SU-DHL-6 (cell line): ENCODE measurements at regions not wholly inside any gene's neighbourhood (a gene's known extent, or its start where the extent isn't known, plus 50 kb on each side); places are given as distances from the start of the nearest gene placed in this dataset.

Source experiments
- H2AFZ ChIP-seq: fragments of 200-600 bp; sonication (generic); 2 replicates; pipeline ENCODE4 v1.6.1; 2014; ENCODE audit warnings: low read depth, mild to moderate bottlenecking, moderate library complexity, mixed read lengths, antibody characterized with exemption, low read length; ENCODE audit not compliant: severe bottlenecking
- H3F3A ChIP-seq: fragments of 200-600 bp; shearing (Covaris generic); 2 replicates; pipeline ENCODE4 v1.6.0; 2016; ENCODE audit warnings: antibody characterized with exemption, mild to moderate bottlenecking; ENCODE audit not compliant: insufficient read depth
- H3K27ac ChIP-seq: fragments of 200-600 bp; sonication (generic); 2 replicates; pipeline ENCODE4 v1.5.1; 2016; ENCODE audit warnings: low read depth, mild to moderate bottlenecking, low read length, moderate library complexity, mixed read lengths
- H3K27me3 ChIP-seq: fragments of 200-600 bp; sonication (generic), shearing (Covaris generic); 2 replicates; pipeline ENCODE4 v1.6.0; 2014; ENCODE audit warnings: mild to moderate bottlenecking, low read length
- H3K36me3 ChIP-seq: fragments of 200-600 bp; sonication (generic); 2 replicates; pipeline ENCODE4 v1.6.1; 2014; ENCODE audit warnings: mild to moderate bottlenecking, low read length, mixed read lengths
- H3K4me2 ChIP-seq: fragments of 300-600, 200-600 bp; shearing (Covaris generic), sonication (generic); 2 replicates; pipeline ENCODE4 v1.6.0; 2014; ENCODE audit warnings: low read length, low read depth, mild to moderate bottlenecking; ENCODE audit not compliant: poor library complexity, severe bottlenecking
- H3K4me3 ChIP-seq: fragments of 200-600 bp; sonication (generic); 2 replicates; pipeline ENCODE4 v1.5.1; 2014; ENCODE audit warnings: antibody characterized with exemption, low read length, mild to moderate bottlenecking, mixed read lengths; ENCODE audit not compliant: insufficient read depth, poor library complexity, severe bottlenecking
- H3K79me2 ChIP-seq: fragments of 200-600 bp; sonication (generic); 2 replicates; pipeline ENCODE4 v1.6.1; 2014; ENCODE audit warnings: mild to moderate bottlenecking, low read length, moderate library complexity; ENCODE audit not compliant: insufficient read depth
- H3K9ac ChIP-seq: fragments of 200-600 bp; sonication (generic); 2 replicates; pipeline ENCODE4 v1.7.0; 2014; ENCODE audit warnings: mild to moderate bottlenecking, low read length
- H3K9me2 ChIP-seq: fragments of 200-600 bp; sonication (generic); replicated peaks from 2 replicates; pipeline ENCODE4 v1.6.1; 2014; ENCODE audit warnings: low read length; ENCODE audit not compliant: insufficient read depth
- H3K9me3 ChIP-seq: fragments of 200-600 bp; sonication (generic); 2 replicates; pipeline ENCODE4 v1.6.1; 2014; ENCODE audit warnings: low read length, mixed read lengths; ENCODE audit not compliant: insufficient read depth
- H4K20me1 ChIP-seq: fragments of 200-600 bp; sonication (generic); 2 replicates; pipeline ENCODE4 v1.6.1; 2014; ENCODE audit warnings: low read depth, mild to moderate bottlenecking, antibody characterized with exemption, low read length, moderate library complexity, mixed read lengths
- EZH2phosphoT487 ChIP-seq: fragments of 200-600 bp; sonication (generic), shearing (Covaris generic); conservative IDR thresholded peaks from 2 replicates; pipeline ENCODE4 v1.6.1; 2018; ENCODE audit warnings: mild to moderate bottlenecking, antibody characterized with exemption, low read length, moderate library complexity, mixed read lengths
- TF ChIP-seq, protein P1 (sequence below): fragments of 200-600 bp; sonication (generic); IDR thresholded peaks from one replicate; pipeline ENCODE4 v1.5.1; 2017; ENCODE audit warnings: antibody characterized with exemption, mild to moderate bottlenecking, low read length, moderate library complexity; ENCODE audit not compliant: insufficient read depth, poor library complexity, severe bottlenecking

DNA sequence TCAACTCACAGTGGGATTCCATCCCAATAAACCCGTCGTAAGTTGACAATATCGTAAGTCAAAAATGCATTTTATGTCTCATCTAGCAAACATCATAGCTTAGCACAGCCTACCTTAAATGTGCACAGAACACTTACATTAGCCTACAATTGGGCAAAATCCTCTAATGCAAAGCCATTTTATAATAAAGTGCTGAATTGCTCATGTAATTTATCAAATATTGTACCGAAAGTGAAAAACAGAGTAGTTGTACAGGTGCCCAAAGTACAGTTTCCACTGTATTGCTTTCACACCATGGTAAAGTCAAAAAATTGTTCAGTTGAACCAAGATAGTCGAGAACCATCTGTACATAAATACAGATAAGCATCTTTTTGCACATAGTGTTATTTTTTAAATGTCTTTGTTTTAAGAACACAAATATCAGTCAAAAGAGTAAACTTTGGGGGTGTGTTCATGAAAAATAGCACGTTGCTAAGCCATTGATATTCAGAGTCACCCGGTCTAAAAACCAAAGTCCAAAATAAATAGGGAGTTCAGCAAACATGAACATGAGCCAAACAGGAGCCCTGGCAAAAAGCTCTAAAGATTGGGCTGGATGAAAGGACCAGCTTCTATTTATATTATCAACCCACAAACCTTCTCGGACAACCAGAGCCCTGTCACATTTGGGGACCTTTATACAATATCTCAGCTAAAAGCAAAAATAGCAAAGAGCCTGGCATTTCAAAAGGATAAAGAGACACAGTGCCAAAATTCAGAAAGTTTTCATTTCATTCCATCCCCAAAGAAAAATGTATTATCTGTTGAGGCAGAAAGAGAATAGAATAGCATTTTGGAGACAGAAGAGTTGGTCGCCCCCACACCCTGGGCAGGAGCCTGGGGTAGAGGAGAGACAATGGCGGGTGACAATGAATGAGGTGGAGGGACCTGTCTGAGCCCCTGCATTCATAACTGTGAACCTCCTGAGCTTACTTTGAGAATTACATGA lies 105.9 kb upstream of the SH3BP4 start:
- no peak for TF ChIP-seq EZH2phosphoT487
- no peaks in the 10 kb centered on the region for H3K9me2 ChIP-seq
- H3K9ac ChIP-seq: no peak overlapping the region
- no peaks in the 10 kb centered on the region for H4K20me1 ChIP-seq
- no peak overlapping the region for H3K4me3 ChIP-seq
- H3K4me2 ChIP-seq: no peak overlapping the region
- no peaks in the 10 kb centered on the region for H3K79me2 ChIP-seq
- no peaks in the 10 kb centered on the region for H3K27me3 ChIP-seq
- H3K9me3 ChIP-seq: no peaks in the 10 kb centered on the region
- no peaks in the 10 kb centered on the region for H3K36me3 ChIP-seq
- no peak overlapping the region for H2AFZ ChIP-seq
- no peaks in the 10 kb centered on the region for H3F3A ChIP-seq
- H3K27ac ChIP-seq: no peak overlapping the region

DNA sequence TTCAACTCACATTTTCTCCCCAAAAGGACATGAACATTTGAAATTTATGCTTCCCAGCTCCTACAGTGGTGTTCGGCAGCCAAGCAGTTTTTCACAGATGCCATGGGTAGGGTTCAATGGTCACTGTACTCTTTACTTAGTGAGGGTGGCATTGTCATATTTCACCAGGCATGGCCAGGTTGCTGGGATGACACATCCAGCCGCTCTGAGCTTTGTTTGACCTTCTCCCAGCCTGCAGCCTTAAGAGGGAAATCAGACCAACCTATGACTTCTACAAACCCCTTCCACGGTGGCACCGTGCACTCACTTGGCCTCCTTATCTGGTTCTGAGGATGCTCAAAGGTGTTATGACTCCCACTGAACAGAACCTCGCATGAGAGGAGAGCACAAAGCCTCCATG lies 108.4 kb upstream of the SH3BP4 start:
- Histone ChIP-seq H3K9me2 (no peaks in the 10 kb centered on the region), H2AFZ (no peak overlapping the region), H3K27ac (no peak overlapping the region), H3K4me3 (no peak overlapping the region), H3K36me3 (no peaks in the 10 kb centered on the region), H3K79me2 (no peaks in the 10 kb centered on the region), H3K27me3 (no peaks in the 10 kb centered on the region), H4K20me1 (no peaks in the 10 kb centered on the region), H3K9ac (no peak overlapping the region), H3K9me3 (no peaks in the 10 kb centered on the region), H3F3A (no peaks in the 10 kb centered on the region), H3K4me2 (no peak overlapping the region)
- TF ChIP-seq EZH2phosphoT487: no peak
- TF ChIP-seq, protein P1, sequence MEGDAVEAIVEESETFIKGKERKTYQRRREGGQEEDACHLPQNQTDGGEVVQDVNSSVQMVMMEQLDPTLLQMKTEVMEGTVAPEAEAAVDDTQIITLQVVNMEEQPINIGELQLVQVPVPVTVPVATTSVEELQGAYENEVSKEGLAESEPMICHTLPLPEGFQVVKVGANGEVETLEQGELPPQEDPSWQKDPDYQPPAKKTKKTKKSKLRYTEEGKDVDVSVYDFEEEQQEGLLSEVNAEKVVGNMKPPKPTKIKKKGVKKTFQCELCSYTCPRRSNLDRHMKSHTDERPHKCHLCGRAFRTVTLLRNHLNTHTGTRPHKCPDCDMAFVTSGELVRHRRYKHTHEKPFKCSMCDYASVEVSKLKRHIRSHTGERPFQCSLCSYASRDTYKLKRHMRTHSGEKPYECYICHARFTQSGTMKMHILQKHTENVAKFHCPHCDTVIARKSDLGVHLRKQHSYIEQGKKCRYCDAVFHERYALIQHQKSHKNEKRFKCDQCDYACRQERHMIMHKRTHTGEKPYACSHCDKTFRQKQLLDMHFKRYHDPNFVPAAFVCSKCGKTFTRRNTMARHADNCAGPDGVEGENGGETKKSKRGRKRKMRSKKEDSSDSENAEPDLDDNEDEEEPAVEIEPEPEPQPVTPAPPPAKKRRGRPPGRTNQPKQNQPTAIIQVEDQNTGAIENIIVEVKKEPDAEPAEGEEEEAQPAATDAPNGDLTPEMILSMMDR: no peak

DNA sequence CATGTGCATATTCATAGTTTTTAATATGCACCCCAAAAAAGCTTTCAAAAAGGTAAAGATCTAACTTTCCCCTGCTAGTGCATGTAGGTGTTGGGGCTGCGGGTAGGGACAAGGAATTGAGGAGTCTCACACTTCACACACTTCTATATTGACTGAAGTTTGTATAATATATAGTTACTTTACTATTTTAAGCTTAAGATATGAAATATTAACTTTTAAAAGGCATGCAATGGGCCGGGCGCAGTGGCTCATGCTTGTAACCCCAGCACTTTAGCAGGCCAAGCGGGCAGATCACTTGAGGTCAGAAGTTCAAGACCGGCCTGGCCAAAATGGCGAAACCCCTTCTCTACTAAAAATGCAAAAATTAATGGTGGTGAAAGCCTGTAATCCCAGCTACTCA lies 109.1 kb upstream of the SH3BP4 start:
- Histone ChIP-seq H3K27me3 (no peaks in the 10 kb centered on the region), H3K27ac (no peak overlapping the region), H2AFZ (no peak overlapping the region), H3K36me3 (no peaks in the 10 kb centered on the region), H4K20me1 (no peaks in the 10 kb centered on the region), H3K4me3 (no peak overlapping the region), H3K9me3 (no peaks in the 10 kb centered on the region), H3F3A (no peaks in the 10 kb centered on the region), H3K9me2 (no peaks in the 10 kb centered on the region), H3K4me2 (no peak overlapping the region), H3K79me2 (no peaks in the 10 kb centered on the region), H3K9ac (no peak overlapping the region)
- no peak for TF ChIP-seq EZH2phosphoT487
- TF ChIP-seq, protein P1: no peak
